Myocyte (in vitro differentiated cells): ENCODE measurements at regions not wholly inside any gene's neighbourhood (a gene's known extent, or its start where the extent isn't known, plus 50 kb on each side); places are given as distances from the start of the nearest gene placed in this dataset.
A peak's percentile ranks its signal among the peaks of the same experiment; 100 is the strongest.
"Not testable (repeated sequence)": the region's sequence is repeated elsewhere in the genome, so short reads cannot be mapped to it uniquely, and the experiment has no call there.

Source experiments
- DNase-seq: peaks from one replicate; pipeline ENCODE4 v3.0.0-alpha.2; 2012; ENCODE audit warnings: low read depth

GRCh38 chr15:62847900-62848489 is 194.6 kb upstream of the TPM1 start:
- peak; percentile 75 for DNase-seq

DNA sequence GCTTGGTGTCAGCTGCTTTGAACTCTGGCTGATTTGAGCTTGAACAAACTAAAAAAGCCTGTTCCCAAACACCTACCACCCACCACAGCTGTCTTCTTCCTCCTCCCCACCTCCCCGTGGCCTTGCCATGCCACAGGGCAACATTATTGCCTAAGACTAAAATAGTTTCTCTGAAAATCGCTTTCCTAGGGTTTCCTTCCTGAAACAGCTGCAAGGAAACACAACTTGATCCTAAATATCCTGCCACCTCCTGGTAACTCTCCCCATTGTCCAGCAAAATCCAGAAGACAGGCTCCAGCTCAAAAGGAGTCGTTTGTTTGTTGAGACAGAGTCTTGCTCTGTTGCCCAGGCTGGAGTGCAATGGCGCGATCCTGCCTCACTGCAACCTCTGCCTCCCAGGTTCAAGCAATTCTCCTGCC is 193.9 kb upstream of the TPM1 start:
- DNase-seq: peak; percentile 86

- no peak for DNase-seq
Measured at GRCh38 chr15:62849316-62850106, 193.0 kb upstream of the TPM1 start.

GRCh38 chr15:62850318-62850717 is 192.2 kb upstream of the TPM1 start:
- DNase-seq: no peak

- peak; percentile 52 for DNase-seq
Measured at GRCh38 chr15:62850791-62851291, 191.7 kb upstream of the TPM1 start.

DNA sequence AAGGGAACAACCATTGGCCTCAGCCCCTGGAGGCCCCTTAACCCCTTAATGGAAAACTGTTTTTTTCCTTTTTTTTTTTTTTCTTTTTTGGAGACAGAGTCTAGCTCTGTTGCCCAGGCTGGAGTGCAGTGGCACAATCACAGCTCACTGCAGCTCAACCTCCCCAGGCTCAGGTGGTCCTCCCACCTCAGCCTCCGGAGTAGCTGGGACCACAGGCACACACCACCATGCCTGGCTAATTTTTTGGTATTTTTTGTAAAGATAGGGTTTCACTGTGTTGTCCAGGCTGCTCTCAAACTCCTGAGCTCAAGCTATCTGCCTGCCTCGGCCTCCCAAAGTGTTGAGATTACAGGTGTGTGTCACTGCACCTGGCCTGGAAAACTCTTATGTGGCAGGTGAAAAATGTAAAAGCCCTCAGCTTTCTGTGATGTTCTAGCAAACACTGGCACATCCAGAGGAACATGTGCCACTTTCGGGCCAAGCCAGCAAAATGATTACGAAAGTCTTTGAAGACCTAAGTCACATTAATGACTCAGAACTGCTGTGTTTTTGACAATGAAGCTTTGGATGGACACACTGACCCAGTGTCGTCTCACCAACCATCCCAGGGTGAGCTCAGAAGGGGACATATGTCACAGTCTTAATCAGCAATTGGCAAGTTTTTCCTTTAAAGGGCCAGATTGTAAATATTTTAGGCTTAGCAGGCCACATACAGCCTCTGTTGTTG is 189.3 kb upstream of the TPM1 start:
- no peak for DNase-seq

DNA sequence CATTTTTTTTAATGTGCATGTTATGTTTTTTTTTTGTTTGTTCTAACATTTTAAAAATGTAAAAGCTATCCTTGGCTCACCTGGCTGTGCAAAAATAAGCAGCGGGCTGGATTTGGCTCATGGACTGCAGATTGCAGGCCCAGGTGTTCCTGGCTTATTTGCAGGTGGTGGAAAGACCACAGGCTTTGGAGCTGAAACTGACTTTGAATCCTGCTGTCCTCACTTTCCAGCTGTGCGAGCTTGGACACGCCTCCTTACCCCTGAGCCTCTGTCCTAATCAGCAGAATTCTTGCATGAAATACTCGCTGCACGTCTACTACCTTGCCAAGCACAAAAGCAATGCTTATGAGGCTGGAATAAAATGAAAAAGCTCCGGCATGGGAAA is 188.7 kb upstream of the TPM1 start:
- no peak for DNase-seq

GRCh38 chr15:62854420-62855084 is 188.0 kb upstream of the TPM1 start:
- DNase-seq: no peak

DNA sequence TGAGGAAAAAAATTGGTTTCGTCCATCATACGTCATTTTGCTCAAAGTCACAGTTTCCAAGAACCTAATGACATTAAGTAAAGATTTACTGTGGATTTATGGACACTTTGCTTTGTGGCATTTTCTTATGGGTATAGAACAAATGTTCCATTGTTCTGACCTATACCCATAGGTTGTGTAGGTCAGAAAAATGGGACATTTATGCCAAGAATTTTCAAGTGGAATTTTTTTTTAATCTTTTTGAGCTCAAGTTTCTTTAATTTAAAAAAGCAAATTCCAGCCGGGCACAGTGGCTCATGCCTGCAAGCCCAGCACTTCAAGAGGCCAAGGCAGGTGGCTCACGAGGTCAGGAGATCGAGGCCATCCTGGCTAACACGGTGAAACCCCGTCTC is 187.5 kb upstream of the TPM1 start:
- DNase-seq: no peak

GRCh38 chr15:62856466-62857246 is 185.9 kb upstream of the TPM1 start:
- DNase-seq: no peak

DNA sequence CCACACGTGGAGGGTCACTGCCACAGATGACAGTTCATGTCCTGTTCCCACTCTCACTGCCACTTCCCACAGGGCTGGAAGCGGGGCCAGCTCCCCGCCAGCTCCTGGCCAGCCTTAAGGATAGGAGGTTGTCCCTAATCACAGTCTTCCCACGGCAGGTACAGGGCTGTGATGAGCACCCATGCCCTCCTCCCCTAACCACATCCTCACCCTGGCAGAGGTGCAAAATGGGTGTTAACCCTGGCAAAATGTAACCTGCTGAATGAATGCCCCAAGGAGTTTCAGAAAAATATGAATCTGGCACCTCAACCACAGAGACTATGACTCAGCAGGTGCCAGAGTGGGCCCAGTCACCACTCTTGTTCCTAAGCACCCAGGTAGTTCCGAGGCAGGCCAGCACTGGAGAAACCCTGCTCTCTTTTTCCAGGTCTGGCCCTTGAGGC is 185.1 kb upstream of the TPM1 start:
- DNase-seq: no peak

DNA sequence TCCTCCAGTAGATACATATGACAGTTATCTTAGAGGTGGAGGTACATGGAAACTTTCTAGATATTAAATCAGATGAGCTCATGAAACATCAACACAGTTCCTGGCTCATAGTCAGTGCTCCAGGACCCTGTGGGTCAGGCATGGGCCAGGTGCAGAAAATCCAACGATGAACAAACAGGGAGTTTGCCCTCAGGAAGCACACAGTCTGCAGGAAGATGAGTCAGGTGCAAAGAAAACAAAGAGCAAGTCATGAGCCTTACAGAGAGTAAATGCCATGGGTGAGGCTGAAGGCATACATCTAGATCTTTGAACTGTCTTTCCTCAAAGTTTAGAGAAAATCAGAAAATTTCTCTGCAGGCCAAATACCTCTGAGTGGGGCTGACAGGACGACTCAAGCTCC is 184.2 kb upstream of the TPM1 start:
- DNase-seq: no peak

GRCh38 chr15:62862717-62863116 is 179.8 kb upstream of the TPM1 start:
- DNase-seq: no peak

DNA sequence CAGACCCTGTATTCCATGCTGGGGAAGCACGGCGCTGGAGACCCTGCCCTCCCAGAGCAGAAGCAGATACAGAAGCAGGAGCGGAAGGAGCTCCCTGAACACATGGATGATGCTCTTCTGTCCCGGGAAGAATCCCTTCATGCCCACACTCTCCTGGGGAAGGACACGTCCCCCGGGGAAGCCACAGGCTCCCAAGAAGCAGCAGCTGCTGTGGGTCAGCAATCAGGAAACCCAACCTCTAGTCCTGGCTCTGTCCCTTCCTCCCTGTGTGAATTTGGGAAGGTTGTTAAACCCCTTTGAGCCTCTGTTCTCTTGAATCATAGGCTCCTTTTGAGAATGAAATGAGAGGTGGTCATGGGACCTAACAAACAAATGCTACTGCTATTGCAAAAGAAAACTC is 176.2 kb upstream of the TPM1 start:
- peak; percentile 80 for DNase-seq

DNA sequence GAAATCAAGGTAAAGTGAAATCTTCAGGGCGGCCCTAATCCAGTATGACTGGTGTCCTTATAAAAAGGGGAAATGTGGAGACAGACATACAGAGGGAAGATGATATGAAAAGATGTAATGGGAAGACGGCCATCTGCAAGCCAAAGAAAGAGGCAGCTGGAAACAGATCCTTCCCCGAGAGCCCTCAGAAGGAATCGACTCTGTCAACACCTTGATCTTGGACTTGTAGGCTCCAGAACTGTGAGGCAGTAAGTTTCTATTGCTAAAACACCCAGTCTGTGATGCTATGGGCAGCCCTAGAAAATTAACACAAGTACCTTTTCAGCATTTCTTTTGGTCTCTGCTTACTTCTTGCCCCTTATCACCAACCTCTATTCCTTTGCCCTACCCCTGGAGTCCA is 174.7 kb upstream of the TPM1 start:
- no peak for DNase-seq

DNA sequence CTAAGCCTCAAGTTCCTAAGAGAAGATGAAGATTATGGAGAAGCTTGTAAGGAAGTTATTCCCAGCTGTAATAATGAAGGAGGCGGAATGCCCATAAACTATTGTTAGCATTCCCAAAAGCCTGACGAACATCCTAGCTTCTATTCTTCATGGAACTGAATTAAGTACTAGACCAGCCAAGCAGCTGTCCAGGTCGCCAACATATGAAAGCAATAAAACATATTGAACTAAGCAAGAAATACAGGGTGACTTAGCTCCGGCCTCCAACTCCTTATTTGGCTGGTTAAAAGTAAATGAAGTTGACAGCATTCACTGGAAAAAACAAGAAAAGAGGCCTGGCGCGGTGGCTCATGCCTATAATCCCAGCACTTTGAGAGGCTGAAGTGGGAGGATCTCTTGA is 174.0 kb upstream of the TPM1 start:
- no peak for DNase-seq

DNA sequence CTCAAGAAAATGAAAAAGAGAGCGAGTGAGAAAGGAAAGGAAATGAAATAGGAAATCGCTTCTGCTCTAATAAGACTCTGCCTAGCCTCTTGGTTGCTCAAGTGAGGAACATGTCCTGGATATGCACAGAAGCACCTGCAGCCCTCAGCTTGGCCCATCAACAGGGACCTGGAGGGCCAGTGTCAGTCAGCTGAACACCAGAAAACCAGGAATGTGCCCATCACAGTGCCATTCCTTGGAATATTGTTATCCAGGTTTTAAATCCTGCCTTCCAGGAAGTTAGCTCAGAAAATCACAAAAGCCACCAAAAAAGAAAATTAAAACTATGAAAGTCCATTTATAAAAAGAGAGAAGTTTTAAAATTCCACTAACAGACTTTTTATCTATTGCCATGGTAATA is 173.4 kb upstream of the TPM1 start:
- no peak for DNase-seq

DNA sequence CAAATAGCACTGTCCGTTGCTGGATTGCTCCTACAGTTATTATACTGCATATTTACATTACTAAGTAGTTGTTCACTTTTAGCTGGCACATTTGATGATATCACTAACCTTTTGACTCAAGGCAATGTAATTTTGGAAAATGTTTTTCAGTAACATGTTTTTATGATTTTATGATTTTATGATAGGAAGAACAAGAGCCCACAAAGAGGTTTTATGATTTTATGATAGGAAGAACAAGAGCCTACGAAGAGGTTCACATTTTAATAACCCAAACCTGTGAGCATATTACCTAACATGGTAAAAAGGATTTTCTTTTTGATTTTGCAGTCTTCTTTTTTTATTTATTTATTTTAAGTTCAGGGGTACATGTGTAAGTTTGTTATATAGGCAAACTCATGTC is 172.3 kb upstream of the TPM1 start:
- DNase-seq: no peak

DNA sequence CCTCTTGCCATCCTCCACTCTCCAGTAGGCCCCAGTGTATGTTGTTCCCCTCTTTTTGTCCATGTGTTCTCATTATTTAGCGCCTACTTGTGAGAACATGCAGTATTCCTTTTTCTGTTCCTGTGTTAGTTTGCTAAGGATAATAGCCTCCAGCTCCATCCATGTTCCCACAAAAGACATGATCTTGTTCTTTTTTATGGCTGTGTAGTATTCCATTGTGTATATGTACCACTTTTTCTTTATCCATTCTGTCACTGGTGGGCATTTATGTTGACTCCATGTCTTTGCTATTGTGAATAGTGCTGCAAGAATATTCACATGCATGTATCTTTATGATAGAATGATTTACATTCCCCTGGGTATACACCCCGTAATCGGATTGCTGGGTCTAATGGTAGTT is 171.8 kb upstream of the TPM1 start:
- DNase-seq: not testable (repeated sequence)

DNA sequence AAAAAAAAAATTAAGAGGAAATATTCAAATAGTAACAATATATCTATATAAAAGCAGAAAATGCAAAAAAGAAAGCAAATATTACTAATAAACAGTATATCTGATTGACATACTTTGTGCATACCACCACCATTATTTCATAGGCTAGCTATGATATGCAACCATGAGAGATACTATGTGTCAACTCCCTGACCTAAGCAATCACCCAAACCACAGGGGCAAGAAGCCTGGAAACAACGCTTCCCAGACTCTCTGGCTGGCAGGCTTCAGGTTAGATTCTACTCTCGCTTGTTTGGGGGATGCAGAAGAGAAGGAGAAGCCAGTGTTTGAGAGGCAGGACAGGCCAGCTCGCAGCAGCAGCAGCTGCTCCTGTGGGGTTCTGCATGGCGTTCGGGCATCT is 169.3 kb upstream of the TPM1 start:
- no peak for DNase-seq

DNA sequence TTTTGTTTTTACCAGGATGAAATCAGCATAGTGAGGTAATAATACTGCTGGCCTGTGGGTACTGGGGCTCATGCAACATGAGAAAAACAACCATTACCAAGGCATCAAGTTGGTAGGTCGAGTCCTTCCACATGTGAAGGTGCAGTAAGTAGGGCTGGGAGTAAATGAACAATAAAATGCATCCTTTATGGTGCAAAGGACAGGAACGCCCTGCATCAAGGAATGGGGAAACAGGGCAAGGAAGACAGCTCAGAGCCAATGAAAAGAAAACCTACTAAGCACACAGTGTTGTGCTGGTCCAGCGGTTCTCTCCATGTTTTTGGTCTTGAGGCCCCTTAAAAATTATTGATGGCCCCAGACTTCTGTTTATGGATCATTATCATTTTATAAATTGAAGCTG is 168.5 kb upstream of the TPM1 start:
- DNase-seq: no peak
